Neural crest cell (in vitro differentiated cells): ENCODE measurements at regions not wholly inside any gene's neighbourhood (a gene's known extent, or its start where the extent isn't known, plus 50 kb on each side); places are given as distances from the start of the nearest gene placed in this dataset.

ENCODE experiments used
- DNase-seq: peaks from one replicate; pipeline ENCODE4 v3.0.0; 2021; ENCODE audit warnings: low read depth, mixed read lengths, low spot score
- H3K27ac Mint-ChIP-seq: one replicate; pipeline ENCODE4 v1.8.0; 2021; ENCODE audit warnings: mild to moderate bottlenecking, mixed read lengths; ENCODE audit not compliant: unreplicated experiment
- H3K27me3 Mint-ChIP-seq: 2 replicates; pipeline ENCODE4 v1.8.0; 2021; ENCODE audit warnings: low read depth, mild to moderate bottlenecking, mixed read lengths
- H3K36me3 Mint-ChIP-seq: 2 replicates; pipeline ENCODE4 v1.8.0; 2021; ENCODE audit warnings: low read depth, mild to moderate bottlenecking, mixed read lengths
- H3K4me1 Mint-ChIP-seq: 2 replicates; pipeline ENCODE4 v1.8.0; 2021; ENCODE audit warnings: mixed read lengths
- H3K4me3 Mint-ChIP-seq: one replicate; pipeline ENCODE4 v1.8.0; 2021; ENCODE audit warnings: mild to moderate bottlenecking, mixed read lengths
- H3K9me3 Mint-ChIP-seq: 2 replicates; pipeline ENCODE4 v1.8.0; 2021; ENCODE audit warnings: mixed read lengths
- TF ChIP-seq, protein P1 (sequence below): fragments of 200-600 bp; sonication (generic); conservative IDR thresholded peaks from 2 replicates; pipeline ENCODE4 v1.5.0; 2021; ENCODE audit warnings: antibody characterized with exemption, mild to moderate bottlenecking

DNA sequence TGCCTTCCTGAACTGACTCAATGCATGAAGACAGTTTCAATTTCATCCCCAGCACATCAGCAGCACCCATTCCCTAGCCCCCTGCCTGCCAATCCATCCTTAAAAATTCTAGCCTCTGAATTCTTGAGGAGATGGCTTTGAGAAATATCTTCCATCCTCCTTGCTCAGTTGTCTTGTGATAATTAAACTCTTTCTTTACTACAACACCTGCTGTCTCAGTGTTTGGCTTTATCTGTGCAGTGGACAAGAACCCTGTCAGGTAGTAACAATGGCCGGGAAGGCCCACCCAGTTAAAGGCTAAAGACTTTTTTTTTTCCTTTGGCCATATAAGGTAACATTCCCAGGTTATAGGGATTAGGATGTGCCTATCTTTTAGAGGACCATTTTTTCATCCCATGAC is 114.4 kb upstream of the NAP1L1 start:
- peaks cover 7% of the 10 kb centered on the region for H3K36me3 Mint-ChIP-seq
- DNase-seq, result no peak
- no peaks in the 10 kb centered on the region for H3K4me1 Mint-ChIP-seq
- no peak overlapping the region for H3K4me3 Mint-ChIP-seq
- TF ChIP-seq, protein P1, sequence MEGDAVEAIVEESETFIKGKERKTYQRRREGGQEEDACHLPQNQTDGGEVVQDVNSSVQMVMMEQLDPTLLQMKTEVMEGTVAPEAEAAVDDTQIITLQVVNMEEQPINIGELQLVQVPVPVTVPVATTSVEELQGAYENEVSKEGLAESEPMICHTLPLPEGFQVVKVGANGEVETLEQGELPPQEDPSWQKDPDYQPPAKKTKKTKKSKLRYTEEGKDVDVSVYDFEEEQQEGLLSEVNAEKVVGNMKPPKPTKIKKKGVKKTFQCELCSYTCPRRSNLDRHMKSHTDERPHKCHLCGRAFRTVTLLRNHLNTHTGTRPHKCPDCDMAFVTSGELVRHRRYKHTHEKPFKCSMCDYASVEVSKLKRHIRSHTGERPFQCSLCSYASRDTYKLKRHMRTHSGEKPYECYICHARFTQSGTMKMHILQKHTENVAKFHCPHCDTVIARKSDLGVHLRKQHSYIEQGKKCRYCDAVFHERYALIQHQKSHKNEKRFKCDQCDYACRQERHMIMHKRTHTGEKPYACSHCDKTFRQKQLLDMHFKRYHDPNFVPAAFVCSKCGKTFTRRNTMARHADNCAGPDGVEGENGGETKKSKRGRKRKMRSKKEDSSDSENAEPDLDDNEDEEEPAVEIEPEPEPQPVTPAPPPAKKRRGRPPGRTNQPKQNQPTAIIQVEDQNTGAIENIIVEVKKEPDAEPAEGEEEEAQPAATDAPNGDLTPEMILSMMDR, result no peak
- H3K27me3 Mint-ChIP-seq, result no peaks in the 10 kb centered on the region
- no peak overlapping the region for H3K27ac Mint-ChIP-seq
- peaks cover 9% of the 10 kb centered on the region for H3K9me3 Mint-ChIP-seq

GRCh38 chr12:76197283-76197682 is 112.8 kb upstream of the NAP1L1 start:
- Mint-ChIP-seq H3K4me3 (no peak overlapping the region), H3K27ac (no peak overlapping the region), H3K36me3 (peaks cover 7% of the 10 kb centered on the region), H3K9me3 (peaks cover 5% of the 10 kb centered on the region), H3K4me1 (no peaks in the 10 kb centered on the region), H3K27me3 (no peaks in the 10 kb centered on the region)
- TF ChIP-seq, protein P1, result no peak
- DNase-seq, result no peak

DNA sequence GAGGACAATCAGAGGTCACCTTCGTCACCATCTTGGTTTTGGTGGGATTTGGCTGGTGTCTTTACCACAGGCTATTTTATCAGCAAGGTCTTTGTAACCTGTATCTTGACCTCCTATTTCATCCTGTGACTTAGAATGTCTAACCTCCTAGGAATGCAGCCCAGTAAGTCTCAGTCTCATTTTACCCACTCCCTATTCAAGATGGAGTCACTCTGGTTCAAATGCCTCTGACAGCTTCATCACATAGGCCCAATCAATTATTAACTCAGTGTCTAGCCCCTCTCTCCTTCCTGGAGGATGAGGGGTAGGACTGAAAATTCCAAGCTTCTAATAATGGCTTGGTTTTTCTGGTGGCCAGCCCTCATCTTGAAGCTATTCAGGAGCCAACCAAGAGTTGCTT is 111.4 kb upstream of the NAP1L1 start:
- TF ChIP-seq, protein P1, result no peak
- Mint-ChIP-seq H3K4me3 (no peak overlapping the region), H3K9me3 (peaks cover 5% of the 10 kb centered on the region), H3K27me3 (no peaks in the 10 kb centered on the region), H3K27ac (no peak overlapping the region), H3K36me3 (peaks cover 7% of the 10 kb centered on the region), H3K4me1 (no peaks in the 10 kb centered on the region)
- DNase-seq, result no peak

- Mint-ChIP-seq H3K27me3 (no peaks in the 10 kb centered on the region), H3K4me1 (no peaks in the 10 kb centered on the region), H3K4me3 (no peak overlapping the region), H3K27ac (no peak overlapping the region), H3K36me3 (peaks cover 7% of the 10 kb centered on the region), H3K9me3 (peaks cover 5% of the 10 kb centered on the region)
- TF ChIP-seq, protein P1, result no peak
- DNase-seq, result no peak
These were observed 110.2 kb upstream of the NAP1L1 start for GRCh38 chr12:76194724-76195123.

DNA sequence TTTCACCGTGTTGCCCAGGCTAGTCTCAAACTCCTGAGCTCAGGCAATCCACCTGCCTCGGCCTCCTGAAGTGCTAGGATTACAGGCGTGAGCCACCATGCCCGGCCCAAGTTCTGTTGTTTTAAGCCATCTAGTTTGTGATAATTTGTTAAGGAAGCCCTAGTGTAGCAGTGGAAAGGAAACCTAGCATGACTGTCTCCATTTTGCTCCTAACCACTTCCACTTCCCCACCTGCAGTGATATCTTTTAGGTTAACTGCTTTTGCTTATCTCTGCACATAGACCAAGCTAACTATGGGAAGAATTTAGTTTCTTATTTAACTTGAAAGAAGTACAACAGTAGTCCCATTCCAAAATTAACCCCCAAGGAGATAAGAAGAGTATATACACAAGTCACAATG is 109.5 kb upstream of the NAP1L1 start:
- Mint-ChIP-seq H3K9me3 (peaks cover 4% of the 10 kb centered on the region), H3K4me3 (no peak overlapping the region), H3K27ac (no peak overlapping the region), H3K27me3 (no peaks in the 10 kb centered on the region), H3K36me3 (peaks cover 5% of the 10 kb centered on the region), H3K4me1 (no peaks in the 10 kb centered on the region)
- TF ChIP-seq, protein P1, result no peak
- DNase-seq, result no peak

DNA sequence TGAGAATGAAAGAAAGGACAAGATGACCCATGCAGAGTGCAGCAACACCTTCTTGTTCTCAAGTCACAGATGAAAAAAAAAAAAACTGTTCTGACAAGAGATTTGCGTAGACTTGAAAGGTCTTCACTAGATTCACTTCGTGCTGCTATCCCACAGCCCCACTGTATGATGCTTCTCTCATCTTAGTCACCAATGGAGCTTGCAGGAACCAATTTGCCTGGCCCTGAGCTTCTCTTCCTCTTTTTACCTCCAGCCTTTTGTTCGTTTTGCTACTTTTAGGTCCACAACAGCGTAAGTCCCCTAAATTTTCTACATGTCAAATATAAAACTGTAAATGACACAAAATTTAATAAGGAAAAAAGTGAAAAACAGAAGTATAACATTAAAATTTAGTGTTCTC is 107.9 kb upstream of the NAP1L1 start:
- Mint-ChIP-seq H3K4me3 (no peak overlapping the region), H3K9me3 (no peaks in the 10 kb centered on the region), H3K27me3 (peaks cover 2% of the 10 kb centered on the region), H3K4me1 (no peaks in the 10 kb centered on the region), H3K36me3 (no peaks in the 10 kb centered on the region), H3K27ac (no peak overlapping the region)
- TF ChIP-seq, protein P1, result no peak
- DNase-seq, result no peak
